Putamen (tissue), 1 donor: ENCODE measurements at regions not wholly inside any gene's neighbourhood (a gene's known extent, or its start where the extent isn't known, plus 50 kb on each side); places are given as distances from the start of the nearest gene placed in this dataset.
"Not testable (repeated sequence)": the region's sequence is repeated elsewhere in the genome, so short reads cannot be mapped to it uniquely, and the experiment has no call there.

Source experiments
- DNase-seq: peaks from one replicate; pipeline ENCODE4 v3.0.0-alpha.2; 2016; ENCODE audit warnings: low spot score

GRCh38 chr7:10593080-10593479 is 380.6 kb upstream of the PHF14 start:
- DNase-seq = no peak

GRCh38 chr7:10596827-10597226 is 376.8 kb upstream of the PHF14 start:
- no peak for DNase-seq

- DNase-seq = no peak
Observed at GRCh38 chr7:10604128-10604527, 369.5 kb upstream of the PHF14 start.

GRCh38 chr7:10612950-10613349 is 360.7 kb upstream of the PHF14 start:
- no peak for DNase-seq

- no peak for DNase-seq
Observed at GRCh38 chr7:10618953-10619352, 354.7 kb upstream of the PHF14 start.

- no peak for DNase-seq
Observed at GRCh38 chr7:10632712-10633111, 341.0 kb upstream of the PHF14 start.

GRCh38 chr7:10634239-10634638 is 339.4 kb upstream of the PHF14 start:
- DNase-seq = no peak

GRCh38 chr7:10637991-10638390 is 335.7 kb upstream of the PHF14 start:
- DNase-seq = no peak

GRCh38 chr7:10643545-10643944 is 330.1 kb upstream of the PHF14 start:
- no peak for DNase-seq

GRCh38 chr7:10644849-10645248 is 328.8 kb upstream of the PHF14 start:
- DNase-seq = no peak

- DNase-seq = no peak
Observed at GRCh38 chr7:10646194-10646593, 327.5 kb upstream of the PHF14 start.

- no peak for DNase-seq
Observed at GRCh38 chr7:10648289-10648688, 325.4 kb upstream of the PHF14 start.

- DNase-seq = not testable (repeated sequence)
Observed at GRCh38 chr7:10649120-10649519, 324.6 kb upstream of the PHF14 start.

- no peak for DNase-seq
Observed at GRCh38 chr7:10655031-10655430, 318.6 kb upstream of the PHF14 start.

- DNase-seq = no peak
Observed at GRCh38 chr7:10657201-10657600, 316.5 kb upstream of the PHF14 start.

- DNase-seq = no peak
Observed at GRCh38 chr7:10657837-10658236, 315.8 kb upstream of the PHF14 start.

- DNase-seq = no peak
Observed at GRCh38 chr7:10662491-10662890, 311.2 kb upstream of the PHF14 start.

- no peak for DNase-seq
Observed at GRCh38 chr7:10662982-10663884, 310.4 kb upstream of the PHF14 start.

- no peak for DNase-seq
Observed at GRCh38 chr7:10672186-10672585, 301.5 kb upstream of the PHF14 start.

- DNase-seq = no peak
Observed at GRCh38 chr7:10677211-10677610, 296.5 kb upstream of the PHF14 start.

- no peak for DNase-seq
Observed at GRCh38 chr7:10677668-10678232, 295.9 kb upstream of the PHF14 start.

- DNase-seq = no peak
Observed at GRCh38 chr7:10684606-10685005, 289.1 kb upstream of the PHF14 start.

- DNase-seq = no peak
Observed at GRCh38 chr7:10685040-10685439, 288.6 kb upstream of the PHF14 start.

- no peak for DNase-seq
Observed at GRCh38 chr7:10688544-10688943, 285.1 kb upstream of the PHF14 start.
